BJ (cell line): ENCODE measurements at regions not wholly inside any gene's neighbourhood (a gene's known extent, or its start where the extent isn't known, plus 50 kb on each side); places are given as distances from the start of the nearest gene placed in this dataset.

Experiments
- CTCF ChIA-PET: fragments of 350-600 bp; formaldehyde crosslinking; extraction: SDS; loops from one replicate; lab custom pipeline; 2021; ENCODE audit warnings: antibody characterized with exemption, inconsistent platforms; lab: Yijun Ruan, JAX
- POLR2A ChIA-PET: fragments of 300-600 bp; sonication (Branson Sonifier 250); formaldehyde crosslinking; extraction: SDS; loops from one replicate; lab custom pipeline; 2021; ENCODE audit warnings: antibody characterized with exemption; lab: Charles Lee
- DNase-seq: peaks from one replicate; pipeline ENCODE4 v3.0.0-alpha.2; 2011; ENCODE audit warnings: low read depth
- H3K27me3 ChIP-seq: 2 replicates; pipeline ENCODE4 v1.6.0; 2011; ENCODE audit warnings: low read length; ENCODE audit not compliant: control insufficient read depth, insufficient read depth
- H3K36me3 ChIP-seq: 2 replicates; pipeline ENCODE4 v1.5.1; 2011; ENCODE audit warnings: low read length; ENCODE audit not compliant: control insufficient read depth, insufficient read depth
- H3K4me3 ChIP-seq: 2 replicates; pipeline ENCODE4 v1.5.1; 2011; ENCODE audit warnings: low read depth, mild to moderate bottlenecking, control low read depth, low read length
- TF ChIP-seq, protein P1 (sequence below): IDR thresholded peaks from 2 replicates; pipeline ENCODE4 v1.5.1; 2011; ENCODE audit warnings: low read depth, mild to moderate bottlenecking, control low read depth, inconsistent platforms, low read length, moderate library complexity; ENCODE audit not compliant: insufficient read depth

DNA sequence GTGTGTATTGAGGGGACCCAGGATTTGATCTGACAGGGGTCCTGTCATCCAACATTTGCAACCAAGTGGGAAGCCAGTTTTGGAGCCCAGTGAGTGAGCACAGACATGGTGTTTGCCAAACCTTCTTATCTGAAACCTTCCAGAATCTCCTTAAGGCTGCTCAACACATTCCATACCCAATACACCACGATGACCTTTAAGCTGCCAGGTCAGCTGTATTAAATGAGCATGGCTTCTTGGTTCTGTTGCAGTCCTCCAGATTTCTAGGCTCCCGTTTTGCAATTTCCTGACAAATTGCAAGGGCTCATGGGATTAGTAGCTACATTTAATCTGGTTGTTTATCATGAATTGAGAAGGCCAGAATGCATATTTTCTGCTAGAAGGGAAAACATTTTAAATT lies 124.2 kb upstream of the ATP10B start:
- no peak for DNase-seq
- Histone ChIP-seq H3K36me3 (no peaks in the 10 kb centered on the region), H3K27me3 (no peaks in the 10 kb centered on the region), H3K4me3 (no peak overlapping the region)
- ChIA-PET CTCF (interaction anchor here (0.7 kb wide), 1 partner anchor 714 kb away, joined by 3 read pairs; no protein-coding TSS in a partner anchor), POLR2A (no interaction called here)
- TF ChIP-seq, protein P1, sequence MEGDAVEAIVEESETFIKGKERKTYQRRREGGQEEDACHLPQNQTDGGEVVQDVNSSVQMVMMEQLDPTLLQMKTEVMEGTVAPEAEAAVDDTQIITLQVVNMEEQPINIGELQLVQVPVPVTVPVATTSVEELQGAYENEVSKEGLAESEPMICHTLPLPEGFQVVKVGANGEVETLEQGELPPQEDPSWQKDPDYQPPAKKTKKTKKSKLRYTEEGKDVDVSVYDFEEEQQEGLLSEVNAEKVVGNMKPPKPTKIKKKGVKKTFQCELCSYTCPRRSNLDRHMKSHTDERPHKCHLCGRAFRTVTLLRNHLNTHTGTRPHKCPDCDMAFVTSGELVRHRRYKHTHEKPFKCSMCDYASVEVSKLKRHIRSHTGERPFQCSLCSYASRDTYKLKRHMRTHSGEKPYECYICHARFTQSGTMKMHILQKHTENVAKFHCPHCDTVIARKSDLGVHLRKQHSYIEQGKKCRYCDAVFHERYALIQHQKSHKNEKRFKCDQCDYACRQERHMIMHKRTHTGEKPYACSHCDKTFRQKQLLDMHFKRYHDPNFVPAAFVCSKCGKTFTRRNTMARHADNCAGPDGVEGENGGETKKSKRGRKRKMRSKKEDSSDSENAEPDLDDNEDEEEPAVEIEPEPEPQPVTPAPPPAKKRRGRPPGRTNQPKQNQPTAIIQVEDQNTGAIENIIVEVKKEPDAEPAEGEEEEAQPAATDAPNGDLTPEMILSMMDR: no peak

DNA sequence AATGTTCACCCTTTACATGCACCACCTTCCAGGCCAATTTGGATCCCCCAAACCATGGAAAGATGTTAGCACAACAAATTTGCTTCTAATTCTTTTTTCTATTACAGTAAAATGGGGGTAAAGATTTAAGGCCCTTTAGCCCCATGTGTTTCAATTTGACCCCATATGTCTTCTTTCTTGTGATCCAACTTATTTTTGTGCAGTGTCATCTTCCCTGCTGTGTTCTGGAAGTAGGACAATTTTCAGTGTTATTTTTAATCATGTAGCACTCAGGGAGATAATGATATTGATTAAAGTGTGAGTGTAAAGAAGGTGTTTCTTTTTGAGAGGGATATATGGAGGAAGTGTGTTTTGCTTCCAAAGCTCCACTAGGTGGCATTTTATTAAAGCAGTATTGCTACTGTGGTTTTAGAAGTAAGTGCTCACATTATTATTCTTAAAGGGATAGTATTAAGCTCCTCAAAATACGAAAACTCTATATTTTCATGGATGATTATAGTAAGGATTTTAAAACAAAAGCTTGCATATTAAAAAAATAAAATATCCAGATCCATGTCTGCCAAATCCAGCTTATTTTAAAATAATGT lies 118.7 kb upstream of the ATP10B start:
- TF ChIP-seq, protein P1: no peak
- ChIA-PET CTCF (no interaction called here), POLR2A (no interaction called here)
- DNase-seq: no peak
- Histone ChIP-seq H3K4me3 (no peak overlapping the region), H3K36me3 (no peaks in the 10 kb centered on the region), H3K27me3 (no peaks in the 10 kb centered on the region)

DNA sequence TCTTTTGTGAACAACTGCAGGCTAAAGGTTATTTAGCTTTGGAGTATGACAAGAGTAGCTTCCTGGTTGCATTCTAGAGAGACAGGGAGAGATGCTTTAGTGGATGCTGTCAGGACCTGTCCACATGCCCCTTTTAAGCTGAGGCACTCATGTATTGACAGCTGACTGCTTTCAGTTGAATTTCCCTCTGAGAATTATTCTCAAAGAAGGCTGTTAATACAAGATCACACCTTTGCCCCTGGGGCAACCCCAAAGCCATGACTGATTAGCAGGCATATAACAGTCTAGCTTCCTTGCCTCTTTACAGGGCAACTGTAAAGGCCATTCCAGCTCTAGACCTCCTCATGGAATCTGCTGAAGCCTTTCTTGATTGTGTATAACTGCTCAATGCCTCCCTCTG lies 117.6 kb upstream of the ATP10B start:
- POLR2A ChIA-PET: no interaction called here
- H3K36me3 ChIP-seq: no peaks in the 10 kb centered on the region

DNA sequence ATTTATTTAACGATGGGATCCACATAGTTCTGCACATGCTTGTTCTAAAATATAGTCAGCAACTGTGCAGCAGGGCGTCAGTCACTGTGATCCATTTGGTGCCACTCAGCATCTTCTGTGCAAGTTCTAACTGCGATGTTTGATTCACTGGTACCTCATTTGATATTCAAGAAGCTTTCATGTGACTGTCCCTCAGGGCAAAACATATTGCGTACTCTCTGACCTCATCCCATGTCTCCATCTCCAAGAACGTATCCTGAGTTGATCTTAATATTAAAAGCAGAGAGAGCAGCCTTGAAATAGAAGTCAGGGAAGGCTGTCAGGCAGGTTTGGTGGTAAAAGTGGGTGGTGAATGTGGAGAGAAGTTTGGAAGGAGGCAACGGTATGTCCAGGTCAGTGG lies 116.5 kb upstream of the ATP10B start:
- ChIA-PET CTCF (no interaction called here), POLR2A (no interaction called here)
- Histone ChIP-seq H3K27me3 (no peaks in the 10 kb centered on the region), H3K4me3 (no peak overlapping the region), H3K36me3 (no peaks in the 10 kb centered on the region)
- TF ChIP-seq, protein P1: no peak
- no peak for DNase-seq

More for the DNA sequence above, 117.6 kb upstream of the ATP10B start:
- TF ChIP-seq, protein P1: no peak
- Histone ChIP-seq H3K27me3 (no peaks in the 10 kb centered on the region), H3K4me3 (no peak overlapping the region)
- CTCF ChIA-PET: no interaction called here
- DNase-seq: no peak

DNA sequence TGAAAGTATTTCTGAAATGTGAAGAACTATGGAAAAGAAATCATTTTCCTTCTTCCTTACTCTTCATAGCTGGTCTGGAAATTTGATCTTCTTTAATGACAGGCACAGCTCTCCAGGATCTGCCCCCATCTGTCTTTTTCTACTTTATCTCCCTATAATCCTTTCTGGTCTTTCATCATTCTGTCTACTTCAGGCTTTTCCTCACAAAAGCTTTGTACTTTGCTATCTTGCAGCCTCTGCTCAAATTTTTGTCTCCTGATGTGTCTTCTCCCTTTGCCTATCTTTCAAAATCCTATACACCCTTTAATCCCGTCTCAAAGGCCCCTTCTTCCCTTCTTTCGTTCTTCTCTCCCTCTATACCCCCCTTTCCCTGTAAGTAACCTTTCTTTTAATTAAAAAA lies 114.9 kb upstream of the ATP10B start:
- ChIA-PET CTCF (no interaction called here), POLR2A (no interaction called here)
- no peak overlapping the region for H3K4me3 ChIP-seq
- no peaks in the 10 kb centered on the region for H3K36me3 ChIP-seq
- no peak for DNase-seq
- H3K27me3 ChIP-seq: no peaks in the 10 kb centered on the region
- TF ChIP-seq, protein P1: no peak
